ENCODE measurements at regions not wholly inside any gene's neighbourhood (a gene's known extent, or its start where the extent isn't known, plus 50 kb on each side); places are given as distances from the start of the nearest gene placed in this dataset.

DNA sequence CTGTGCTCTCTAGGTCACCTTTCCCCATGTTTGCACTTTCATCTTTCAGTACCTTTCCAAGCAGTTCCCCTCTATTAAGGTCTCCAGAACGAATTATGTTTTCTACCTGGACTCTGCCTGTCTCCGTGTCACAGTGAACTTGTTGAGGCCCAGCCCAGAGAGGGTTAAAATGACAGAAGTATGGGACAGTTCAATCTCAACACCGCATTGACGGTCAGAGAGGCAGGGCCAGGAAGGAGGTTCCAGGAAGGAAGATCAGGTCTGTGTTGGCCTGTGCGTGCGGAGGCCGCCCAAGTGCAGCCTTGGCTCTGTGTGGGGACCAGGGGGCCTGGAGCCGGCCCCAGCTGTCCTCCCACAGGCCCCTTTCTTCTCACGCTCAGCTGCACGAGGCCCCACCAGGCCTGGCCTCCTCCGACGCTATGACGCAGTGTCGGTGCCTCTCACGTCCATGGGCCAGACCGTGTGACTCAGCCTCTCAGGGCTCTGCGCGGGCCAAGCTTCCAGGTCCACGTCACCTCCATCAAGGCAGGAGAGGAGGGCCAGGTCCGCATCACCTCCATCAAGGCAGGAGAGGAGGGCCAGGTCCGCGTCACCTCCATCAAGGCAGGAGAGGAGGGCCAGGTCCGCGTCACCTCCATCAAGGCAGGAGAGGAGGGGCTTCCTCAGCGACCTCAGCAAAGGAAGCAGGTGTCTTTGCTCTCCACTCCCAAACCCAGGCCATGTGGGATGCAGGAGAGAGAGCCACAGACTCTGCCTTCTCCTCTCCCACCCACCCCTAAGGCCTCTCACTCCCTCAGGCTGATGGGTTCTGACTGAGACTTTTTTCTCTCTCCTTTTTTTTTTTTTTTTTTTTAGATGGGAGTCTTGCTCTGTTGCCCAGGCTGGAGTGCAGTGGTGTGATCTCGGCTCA is 83.1 kb downstream of the CPN2 start:
- no peak for DNase-seq

DNA sequence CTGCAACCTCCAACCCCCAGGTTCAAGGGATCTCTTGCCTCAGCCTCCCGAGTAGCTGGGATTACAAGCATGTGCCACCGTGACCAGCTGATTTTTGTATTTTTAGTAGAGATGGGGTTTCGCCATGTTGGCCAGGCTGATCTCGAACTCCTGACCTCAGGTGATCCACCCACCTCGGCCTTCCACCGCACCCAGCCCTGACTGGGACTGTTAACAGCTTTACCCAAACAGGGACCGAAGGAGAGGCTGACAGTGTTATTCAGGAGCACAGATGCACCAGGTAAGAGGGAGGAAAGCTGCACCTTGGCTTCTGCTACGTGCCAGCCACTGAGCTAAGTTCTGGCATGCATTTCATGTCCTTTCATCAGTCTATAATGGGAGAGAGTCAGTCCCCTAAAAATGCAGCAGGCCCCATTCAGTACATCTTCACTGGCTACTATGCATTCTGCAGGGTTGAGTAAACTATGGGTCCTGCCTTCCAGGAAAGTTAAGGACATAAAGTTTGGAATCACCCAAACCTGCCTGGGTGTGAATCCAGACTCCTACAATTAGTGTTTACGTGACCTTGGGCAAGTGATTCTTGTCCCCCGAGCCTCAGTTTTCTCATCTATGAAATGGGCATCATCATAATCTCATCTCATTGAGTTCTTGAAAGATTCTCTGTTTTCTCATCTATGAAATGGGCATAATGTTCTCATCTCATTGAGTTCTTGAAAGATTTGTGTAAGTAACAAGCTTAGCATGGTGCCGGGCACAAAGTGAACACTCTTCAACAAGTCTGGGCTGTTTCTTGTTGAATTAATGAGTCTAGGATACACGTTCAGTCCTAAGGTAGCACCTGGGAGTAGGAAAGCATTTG is 82.2 kb downstream of the CPN2 start:
- no peak for DNase-seq

DNA sequence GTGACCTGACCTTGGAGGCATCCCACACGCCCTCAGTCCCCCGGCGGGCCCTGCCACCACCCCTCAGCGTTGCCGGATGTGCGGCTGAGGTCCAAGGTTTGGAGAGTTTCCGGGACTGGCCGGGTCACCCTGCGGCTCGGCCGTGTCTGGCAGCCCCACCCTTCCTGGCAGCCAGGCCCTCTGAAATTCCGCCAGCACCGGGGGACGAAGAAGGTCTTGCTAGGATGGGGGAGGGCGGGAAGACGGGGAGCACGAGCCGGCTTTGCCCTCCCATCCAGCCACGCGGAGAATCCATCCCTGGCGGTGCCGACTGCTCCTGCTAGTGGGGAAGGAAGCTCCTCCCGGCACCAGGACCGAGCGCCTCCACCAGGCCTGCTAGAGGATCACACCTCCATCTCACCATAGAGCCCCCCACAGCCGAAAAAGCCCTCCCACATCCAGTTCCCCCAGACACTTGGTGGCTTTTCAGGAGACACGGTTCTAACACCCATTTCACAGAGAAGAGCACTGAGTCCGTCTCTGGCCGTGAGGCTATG is 81.5 kb downstream of the CPN2 start:
- no peak for DNase-seq

DNA sequence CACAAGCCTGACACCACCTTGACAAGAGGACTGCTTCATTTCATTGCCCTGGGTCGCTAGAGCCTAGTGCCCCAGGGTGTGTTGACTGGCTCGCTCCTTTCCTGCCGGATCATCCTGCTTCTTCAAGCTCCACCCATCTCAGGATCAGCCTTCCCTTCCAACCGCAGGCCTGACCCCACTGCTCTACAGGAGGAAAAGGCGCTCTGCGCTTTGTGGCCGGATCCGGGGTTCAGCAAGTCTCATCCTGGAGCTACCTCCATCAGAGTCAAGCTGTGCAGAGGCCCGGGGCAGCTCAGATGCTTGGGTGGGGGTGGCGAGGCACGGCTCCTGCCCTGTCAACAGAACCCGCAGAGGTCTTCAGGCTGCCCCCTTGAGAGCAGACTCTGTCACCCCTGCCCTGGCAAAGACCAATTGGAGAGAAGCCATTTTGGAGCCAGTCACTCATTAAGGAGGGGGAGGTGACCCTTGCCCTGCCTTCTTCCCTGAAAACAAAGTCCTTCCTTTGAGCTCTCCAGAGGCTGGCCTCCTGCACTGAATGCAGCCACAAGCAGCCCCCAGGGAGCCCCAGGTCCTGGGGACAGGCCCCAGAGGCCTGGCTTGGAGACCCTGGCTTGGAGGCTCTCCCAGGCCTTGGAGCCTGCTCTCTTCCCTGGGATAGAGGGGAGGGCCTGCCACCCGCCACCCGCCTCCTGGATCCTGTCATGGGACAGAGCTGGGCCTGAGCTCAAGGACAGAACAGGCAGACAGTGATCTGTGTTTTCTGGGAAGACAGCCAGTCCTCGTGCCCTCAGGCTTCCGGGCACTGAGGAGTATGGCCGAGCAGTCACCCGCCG is 80.3 kb downstream of the CPN2 start:
- DNase-seq, result no peak

DNA sequence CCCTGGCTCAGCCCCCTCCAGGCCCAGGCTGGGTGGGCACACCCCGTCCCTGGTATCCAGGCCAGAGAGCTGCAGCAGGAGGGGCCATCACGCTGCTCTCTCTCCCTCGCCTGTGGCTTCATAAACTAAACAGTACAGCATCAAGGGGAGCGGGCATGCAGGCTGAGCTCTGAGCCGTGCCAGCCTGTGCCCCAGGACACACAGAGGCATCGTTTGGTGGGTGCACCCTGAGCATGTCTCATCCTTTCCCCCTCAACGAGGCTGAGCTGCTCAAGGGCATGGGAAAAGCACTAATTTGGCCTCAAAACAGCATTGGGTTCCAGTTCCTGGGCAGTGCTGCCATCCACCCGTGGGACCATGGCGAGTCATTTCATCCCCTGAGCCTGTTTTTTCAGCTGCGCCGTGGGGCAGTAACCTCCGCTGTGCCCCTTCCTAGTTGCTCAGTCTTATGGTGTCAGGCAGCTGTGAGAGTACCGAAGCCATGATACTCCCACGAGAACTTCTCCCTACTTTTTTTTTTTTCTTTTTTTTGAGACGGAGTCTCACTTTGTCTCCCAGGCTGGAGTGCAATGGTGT is 79.6 kb downstream of the CPN2 start:
- no peak for DNase-seq

DNA sequence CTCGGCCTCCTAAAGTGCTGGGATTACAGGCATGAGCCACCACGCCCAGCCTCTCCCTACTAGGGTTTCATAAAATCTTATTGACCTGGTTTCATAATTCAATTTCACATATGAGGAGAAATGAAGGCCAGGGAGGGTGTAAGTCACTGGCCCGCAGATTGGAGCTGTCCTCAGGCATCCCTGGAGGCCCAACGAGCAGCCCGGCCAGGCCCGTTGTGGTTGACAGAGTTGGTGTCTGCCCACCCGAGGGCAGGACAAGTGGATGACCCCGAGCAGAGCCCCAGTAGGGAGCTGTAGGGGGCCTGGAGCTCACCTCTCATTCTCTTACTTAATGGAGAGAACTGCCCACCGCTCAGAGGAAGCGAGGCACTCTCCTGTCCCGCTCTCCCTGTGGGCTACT is 78.9 kb downstream of the CPN2 start:
- no peak for DNase-seq

DNA sequence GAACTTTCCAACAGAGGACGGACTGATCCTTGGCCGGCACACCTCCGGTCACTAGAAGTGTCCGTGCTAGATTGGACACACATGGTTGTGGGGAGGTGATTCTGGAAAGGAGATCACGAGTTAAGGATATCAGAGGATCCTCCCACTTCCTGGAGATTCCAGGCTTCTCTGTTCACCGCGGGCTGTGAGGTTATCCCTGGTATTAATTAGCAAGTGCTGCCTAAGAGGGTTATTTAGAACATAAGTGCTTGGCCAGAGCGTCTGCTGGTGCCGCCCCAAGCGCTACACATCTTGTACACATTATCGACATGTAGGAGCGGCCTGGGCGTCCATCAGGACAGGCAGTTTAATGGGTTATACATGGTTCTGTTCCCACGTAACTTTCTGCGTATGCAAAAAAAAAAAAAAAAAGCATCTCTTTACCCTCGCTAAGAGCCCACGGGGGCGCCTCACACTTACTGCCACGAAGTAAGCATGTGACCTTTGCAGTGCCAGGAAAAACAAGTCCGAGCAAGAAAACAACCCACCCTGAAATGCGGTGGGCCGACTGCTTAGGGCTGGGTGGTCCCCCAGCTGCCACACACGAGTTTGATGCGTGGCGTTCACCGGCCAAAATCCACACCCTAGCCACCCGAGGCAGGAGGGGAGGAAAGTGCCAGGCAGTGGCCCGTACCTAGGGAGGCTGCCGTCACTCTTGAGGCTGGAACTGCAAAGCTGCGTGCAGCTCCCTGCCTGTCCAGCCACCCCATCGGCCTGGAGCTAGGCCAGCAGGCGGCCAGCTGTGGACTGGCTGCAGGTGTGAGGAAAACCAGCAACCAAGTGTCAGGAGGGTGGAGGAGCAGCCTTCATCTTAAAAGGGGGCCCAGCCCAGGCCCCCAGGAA is 78.0 kb downstream of the CPN2 start:
- no peak for DNase-seq

DNA sequence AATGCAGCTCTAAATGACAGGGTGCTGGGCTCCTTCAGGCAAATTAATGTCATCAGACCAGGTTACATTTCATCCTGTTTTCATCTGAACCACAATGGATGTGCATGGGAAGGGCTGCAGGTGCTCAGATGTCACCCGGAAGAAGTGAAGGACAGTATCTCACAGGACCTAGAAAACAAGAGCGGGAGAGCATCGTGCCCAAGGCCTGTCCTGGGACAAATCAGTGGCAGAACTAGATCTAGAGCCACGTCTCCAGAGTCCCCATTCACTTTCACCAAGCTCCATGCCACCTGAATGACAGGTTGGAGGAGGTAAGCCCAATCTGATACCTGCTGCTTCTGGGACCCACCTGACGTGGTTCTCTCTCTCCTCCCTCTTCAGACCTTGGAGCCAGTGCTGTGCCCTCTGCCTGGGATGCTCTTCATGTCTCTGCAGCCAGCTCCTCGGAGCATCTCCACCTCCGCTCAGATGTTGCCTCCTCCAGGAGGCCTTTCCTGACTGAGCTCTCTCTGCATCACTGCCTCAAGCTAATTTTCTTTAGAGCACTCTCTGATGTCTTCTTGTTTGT is 77.3 kb downstream of the CPN2 start:
- DNase-seq, result no peak

DNA sequence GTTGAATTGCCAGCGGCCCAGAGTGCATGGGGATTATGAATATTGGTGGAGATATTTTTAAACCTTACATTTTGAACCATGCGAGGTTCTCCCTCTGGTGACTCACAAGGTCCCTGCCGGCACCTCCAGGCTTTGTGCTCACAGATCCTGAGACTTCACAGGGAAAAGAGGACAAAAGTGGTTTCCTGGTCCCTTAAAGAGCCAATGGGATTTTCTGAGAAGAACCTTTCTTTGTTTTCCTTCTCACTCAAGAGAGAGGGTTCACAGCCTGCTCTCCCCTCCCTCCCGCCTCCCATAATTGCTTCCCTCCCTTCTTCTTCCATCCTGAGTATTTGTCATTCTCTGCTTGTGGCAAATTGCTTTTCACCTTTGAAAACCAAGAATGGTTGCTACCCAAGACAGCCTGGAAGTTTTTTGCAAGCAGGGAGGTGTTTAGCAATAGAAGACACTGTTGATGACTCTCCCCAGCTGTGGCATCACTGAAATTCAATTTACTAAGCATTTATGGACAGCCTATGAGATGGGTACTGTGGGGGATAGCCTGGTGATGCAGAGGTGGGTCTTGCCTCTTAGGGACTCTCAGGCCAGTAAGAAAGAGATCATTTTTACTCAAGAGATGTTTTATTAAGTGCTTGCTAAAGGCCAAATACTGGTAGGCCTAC is 76.6 kb downstream of the CPN2 start:
- no peak for DNase-seq

DNA sequence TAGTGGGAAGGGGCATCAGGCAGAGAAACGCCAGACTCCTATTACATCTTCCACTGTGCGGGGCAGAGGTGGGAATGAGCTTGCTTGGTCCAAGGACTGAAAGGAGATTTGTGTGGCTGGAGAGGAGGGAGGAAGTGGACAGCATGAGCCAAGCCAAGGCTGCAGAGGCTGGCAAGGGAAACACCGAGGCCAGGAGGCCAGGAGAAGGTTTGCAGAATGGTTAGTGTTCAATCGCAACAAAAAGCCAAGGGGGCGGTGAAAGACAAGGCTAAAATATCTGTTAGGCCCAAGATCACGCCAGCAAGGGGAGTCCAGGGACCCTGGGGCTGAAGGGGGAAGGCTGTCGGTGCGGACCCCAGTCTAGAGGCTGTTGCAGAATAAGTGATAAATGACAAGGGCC is 75.8 kb downstream of the CPN2 start:
- DNase-seq, result no peak

DNA sequence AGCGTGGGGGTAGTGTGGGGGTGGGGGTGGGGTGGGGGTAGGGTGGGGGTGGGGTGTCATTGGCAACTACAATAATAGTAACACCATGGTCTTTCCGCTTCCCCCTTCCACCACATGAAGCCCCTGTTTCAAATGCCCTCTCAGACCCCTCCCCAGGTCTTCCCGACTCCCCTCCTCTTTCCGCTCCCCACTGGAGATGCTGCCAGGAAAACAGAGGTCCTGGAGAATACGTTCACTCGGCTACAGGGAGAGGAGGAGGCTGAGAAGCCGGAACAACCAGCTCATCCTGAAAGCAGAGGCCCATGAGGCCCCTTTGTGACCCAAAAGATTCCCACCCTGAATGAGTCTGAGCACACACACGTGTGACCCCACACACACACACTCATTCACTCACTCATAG is 75.4 kb downstream of the CPN2 start:
- DNase-seq, result no peak

DNA sequence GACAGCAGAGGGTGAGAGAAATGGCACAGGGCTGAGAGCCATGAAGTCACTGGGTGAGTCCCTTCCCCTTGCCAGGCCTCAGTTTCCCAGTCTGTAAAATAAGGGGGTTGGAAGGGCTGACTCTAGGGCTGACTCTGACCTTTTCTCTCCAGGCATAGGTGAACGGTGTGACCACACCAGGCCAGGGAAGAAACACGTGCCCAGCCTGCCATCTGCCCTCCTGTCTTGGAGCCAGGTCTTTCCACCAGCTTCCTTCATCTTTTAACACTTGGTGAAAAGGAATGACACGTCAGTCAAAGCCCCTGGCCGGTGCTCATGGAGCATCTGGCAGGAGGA is 74.4 kb downstream of the CPN2 start:
- DNase-seq, result no peak

DNA sequence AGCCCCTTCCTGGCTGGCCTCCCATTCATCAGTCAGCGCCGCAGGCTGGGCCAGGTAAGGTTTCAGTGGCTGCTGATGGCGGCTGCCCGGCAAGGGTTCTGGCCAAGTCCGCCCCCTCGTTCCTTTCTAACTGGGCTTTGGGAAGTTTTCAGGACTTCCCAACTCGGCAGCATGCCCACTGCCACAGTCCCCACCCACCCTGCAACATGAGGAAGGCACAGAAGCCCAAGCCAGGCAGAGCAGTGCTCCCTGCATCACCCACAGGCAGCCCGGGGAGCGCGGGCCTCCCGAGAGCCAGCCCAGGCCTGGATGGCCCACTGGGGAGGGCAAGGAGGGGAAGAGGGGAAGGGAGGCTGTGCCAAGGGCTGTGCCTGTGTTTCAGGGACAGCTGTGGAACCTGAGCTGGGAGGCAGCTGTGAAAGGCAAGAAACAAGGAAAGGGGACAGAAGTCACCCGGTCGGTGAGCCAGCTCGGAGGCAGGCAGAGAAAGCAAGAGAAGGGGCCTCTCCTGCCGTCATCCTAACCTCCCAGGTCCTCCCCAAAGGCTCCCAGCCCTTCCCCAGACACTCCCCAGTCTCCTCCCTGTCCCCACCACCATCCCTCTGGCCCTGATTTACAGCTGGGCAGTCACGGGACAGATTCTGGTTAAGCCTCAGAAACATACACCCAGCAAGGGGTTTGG is 73.9 kb downstream of the CPN2 start:
- no peak for DNase-seq

DNA sequence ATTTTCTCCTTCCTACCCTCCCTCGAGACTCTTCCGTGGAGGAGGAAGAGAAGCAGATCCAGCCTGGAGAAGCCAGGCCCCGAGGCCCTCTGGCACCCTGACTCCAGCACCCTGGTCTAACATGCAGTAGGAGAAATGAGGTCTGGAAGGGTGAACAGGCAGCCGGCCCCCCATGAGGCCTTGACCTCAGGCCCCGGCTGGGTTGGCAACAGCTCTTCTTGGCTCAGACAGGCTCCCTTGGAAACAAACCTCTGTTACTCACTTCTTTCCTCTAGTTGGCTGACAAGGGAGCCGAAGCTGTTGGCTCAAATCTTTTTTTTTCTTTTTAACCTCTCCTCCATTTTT is 73.4 kb downstream of the CPN2 start:
- no peak for DNase-seq

DNA sequence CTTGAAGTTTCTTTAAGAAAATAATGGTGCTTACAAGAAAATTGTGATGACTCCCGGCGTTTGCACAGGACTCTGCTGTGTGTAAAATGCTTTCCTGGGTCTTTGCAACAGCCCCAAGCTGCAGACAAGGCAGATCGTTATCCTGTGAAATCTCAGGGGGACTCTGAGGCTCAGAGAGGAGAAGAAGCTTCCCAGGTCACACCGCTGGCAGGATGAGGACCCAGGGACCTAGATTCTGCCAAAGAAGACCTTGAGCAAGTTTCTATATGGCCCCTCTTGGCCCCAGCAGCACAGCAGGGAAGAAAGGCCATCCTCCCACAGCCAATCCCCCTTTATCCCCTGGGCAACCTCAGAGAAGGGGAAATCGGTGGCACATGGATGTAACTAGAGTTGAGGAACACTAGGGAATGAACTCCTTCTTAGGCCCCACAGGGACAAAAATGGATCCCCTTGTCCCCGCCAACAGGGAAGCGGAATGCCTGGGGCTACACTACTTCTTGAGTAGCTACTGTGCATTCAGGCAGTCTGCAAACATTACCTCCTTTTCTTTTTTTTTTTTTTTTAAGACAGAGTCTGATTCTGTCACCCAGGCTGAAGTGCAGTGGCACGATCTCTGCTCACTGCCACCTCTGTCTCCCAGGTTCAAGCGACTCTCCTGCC is 72.8 kb downstream of the CPN2 start:
- DNase-seq, result no peak

DNA sequence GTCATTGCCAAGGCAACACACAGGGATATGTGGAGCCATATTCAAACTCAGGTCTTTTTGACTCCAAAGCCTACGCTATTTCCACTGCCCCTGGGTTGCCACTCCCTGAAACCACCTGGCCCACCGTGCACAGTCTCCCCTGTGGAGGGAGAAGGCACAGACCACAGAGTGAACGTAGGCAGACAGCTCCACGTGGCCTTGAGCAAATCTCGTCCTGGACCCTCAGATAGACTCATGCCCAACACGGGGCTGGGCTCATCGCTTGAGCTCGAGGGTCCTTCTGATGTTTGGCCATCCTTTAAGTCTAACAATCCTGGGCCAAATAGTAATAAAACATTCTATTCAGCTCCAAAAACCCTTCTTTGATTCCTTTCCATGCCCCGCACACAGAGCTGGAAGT is 72.0 kb downstream of the CPN2 start:
- DNase-seq, result no peak

DNA sequence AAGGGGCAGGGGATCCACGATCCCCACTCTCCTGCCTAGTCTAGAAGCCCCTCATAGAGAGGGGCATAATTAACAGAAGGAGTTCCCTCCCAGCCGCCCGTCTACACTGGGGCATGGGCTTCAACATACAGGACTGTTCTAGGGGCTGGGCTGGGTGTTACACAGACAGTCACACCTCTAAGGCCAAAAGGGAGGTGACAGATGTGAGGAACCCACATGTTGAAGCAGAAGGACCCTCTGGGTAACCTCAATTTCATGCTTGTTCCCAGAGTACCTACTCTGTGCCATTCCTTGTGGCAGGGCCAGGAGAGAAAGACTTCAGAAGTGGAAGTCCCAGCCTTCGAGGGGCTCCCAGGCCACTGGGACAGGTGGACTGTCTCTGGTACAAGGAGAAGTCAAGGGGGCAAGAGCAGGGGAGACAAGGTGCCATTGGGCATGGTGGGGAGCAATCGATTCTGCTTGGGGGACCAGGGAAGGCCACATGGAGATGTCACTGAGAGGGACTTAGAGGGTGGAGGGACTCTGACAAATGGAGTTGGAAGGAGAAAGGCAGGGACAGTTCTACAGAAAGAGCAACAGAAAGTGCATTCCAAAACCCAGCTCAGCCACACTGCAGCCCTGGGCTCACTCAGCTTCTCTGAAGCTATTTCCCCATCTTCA is 71.3 kb downstream of the CPN2 start:
- no peak for DNase-seq

DNA sequence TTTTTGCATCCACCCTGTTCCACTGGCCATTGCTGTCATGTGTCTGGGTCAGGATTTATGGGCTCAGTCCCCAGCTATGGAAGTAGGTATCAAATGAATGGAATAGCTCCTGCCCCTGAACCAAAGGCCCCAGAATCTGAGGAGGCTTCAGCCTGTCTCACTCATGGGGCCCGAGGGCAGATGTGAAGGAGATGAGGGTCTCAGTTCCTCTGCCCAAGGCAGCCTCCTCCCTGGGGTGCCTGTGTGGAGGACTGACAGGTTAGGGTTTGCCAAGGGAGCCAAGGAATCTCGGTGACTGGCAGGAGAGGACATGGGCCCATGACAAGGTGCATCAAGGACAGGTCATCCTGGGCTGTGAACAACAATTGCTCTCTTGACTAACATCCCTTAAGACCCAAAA is 70.4 kb downstream of the CPN2 start:
- no peak for DNase-seq

DNA sequence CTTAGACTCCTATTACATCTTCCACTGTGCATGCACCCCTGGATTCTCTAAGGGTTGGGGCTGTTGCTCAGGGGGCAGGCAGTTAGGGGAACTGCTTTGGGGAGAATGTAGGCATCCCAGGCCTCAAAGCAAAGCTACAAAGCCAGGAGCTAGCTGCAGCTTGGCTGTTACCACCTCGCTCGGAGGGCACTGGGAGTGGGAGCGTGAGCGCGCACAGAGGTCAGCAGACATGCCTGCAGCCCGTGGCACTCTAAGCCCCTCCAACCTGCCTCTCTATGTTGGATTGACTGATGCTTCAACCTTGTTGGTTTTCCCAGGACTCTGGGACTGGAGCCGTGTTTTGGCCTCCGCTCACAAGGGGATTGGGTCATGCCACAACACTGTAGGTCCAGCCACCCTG is 69.8 kb downstream of the CPN2 start:
- DNase-seq, result no peak

All from NCI-H187 (cell line).